M059J (cell line): ENCODE measurements at regions not wholly inside any gene's neighbourhood (a gene's known extent, or its start where the extent isn't known, plus 50 kb on each side); places are given as distances from the start of the nearest gene placed in this dataset.

Experiments used
- DNase-seq: peaks from one replicate; pipeline ENCODE4 v3.0.0-alpha.2; 2012; ENCODE audit warnings: low read depth

DNA sequence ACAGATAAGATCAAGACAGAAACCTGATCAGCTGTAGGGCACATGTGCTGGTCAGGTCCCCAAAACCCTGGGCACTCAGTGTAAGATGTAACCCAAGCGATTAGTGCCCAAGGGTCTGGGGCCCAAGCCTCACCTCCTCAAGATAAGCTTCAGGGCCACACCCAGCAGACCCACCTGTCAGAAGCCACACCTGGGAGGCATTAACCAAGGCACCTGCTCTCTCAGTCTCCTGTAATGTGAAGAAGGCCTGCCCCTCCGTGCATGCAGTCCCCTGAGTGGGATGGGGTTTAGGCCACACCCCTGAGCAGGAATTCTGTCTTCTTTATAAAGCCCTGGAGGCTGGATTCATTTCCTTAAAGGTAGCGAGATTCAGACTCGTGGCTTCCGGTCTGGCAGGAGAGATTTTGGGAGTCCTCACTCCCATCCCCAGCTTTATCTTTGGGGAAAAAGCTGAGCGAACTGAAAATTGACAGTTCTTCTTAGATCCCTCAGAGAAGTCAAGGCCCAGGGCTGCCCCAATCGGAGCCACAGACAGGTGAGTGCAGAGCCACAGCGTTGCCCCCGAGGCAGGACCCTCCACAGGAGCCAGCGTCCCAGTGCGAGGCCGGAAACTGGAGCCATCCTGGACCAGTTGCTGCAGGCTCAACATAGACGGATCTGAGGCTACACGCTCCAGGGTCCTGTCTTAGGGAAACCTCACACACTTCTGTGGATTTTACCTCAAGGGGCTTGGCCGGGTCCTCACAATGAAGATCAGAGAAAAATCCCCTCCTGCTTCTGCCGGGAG, 357.6 kb upstream of the IRX4 start:
- DNase-seq: no peak

GRCh38 chr5:2239201-2239910, 356.6 kb upstream of the IRX4 start:
- DNase-seq: no peak

DNA sequence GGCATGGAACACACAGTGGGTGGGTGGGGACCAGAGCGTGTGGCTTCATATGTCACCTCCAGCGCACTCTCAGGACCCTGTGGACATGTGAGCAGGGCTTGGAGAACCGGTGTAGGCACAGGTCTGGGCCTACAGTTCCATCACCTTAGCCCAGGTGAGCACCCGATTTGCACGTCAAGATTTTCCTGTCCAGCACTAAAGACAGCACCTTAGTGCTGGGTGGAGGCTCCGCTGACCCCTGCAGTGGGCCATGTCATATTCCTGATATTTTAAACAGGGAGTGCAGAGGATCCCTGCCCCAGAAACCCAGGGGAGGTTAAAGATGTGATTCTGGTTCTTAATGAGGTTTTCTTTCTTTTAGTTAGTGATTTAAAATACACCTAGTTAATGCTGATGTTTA, 356.0 kb upstream of the IRX4 start:
- DNase-seq: no peak

GRCh38 chr5:2227433-2227832, 344.7 kb upstream of the IRX4 start:
- no peak for DNase-seq

GRCh38 chr5:2224689-2225088, 342.0 kb upstream of the IRX4 start:
- DNase-seq: no peak

DNA sequence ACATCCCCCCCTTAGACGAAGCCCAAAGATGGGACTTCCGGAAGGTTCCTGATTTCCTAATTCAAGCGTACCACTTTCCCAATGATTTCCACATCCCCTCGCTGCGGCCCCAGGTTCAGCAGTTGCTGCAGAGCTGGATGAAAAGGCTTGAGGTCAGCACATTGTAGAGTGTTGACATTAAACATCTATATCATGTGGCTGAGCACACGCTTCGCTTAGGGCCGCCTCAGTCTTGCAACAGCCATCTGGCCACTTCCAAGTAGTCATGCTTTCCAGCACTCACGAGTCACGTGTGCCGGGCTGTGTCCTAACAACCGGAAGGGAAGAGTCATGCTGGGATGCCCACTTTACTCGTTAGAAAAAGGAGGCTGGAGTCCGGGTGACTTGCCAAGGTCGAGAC, 340.6 kb upstream of the IRX4 start:
- DNase-seq: peak; percentile 3

- DNase-seq: no peak
Measured at GRCh38 chr5:2222246-2222992, 339.7 kb upstream of the IRX4 start.

- no peak for DNase-seq
Measured at GRCh38 chr5:2221450-2221849, 338.7 kb upstream of the IRX4 start.

- no peak for DNase-seq
Measured at GRCh38 chr5:2220741-2221140, 338.0 kb upstream of the IRX4 start.

DNA sequence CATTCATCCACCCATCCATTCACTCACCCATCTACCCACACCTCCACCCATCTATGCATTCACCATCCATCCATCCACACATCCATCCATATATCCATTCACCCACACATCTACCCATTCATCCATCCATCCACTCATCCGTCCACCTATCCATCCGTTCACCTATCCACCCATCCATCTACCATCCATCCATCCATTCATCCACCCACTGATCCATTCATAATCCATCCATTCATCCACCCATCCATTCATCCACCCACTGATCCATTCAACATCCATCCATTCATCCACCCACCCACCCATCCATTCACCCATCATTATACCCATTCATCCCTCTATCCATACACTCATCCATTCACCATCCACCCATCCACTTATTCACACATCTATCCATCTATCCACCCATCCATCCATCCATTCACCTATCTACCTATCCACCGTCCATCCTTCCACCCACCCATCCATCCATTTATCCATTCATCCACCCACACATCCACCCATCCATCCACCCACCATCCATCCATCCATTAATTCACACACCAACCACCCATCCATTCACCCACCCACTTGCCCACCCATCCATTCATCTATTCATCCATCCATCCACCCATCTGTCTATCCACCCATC, 336.5 kb upstream of the IRX4 start:
- DNase-seq: no peak

GRCh38 chr5:2217219-2217618, 334.5 kb upstream of the IRX4 start:
- DNase-seq: no peak

- DNase-seq: no peak
Measured at GRCh38 chr5:2214910-2215590, 332.3 kb upstream of the IRX4 start.

DNA sequence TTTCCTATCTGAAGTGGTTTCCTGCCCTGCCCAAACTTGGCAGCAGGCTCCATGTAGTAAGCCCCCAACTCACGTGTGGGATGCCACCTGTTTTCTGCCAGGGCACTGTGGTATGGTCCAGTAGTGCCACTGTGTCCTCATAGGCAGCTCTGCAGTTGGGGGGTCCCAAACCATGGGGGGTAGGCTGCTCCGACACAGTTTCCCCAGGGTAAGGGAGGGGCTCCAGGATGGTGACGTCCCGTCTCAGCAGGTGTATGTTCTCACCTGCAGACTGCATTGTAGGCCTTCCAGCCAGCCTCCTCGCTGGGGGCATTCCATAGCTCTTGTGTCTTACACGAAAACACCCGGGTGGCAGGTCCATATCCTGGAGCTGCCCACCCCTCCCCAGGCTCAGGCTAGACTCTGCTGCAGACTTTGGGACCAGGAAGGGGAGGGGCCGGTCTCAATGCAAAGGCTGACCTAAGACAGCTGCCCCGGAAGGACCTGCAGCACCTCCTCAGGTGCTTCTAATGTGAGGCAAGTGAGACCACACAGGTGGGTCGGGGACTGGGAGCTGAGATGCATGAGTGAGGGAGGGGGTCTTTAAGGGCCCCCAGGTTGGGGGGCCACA, 330.5 kb upstream of the IRX4 start:
- DNase-seq: no peak

DNA sequence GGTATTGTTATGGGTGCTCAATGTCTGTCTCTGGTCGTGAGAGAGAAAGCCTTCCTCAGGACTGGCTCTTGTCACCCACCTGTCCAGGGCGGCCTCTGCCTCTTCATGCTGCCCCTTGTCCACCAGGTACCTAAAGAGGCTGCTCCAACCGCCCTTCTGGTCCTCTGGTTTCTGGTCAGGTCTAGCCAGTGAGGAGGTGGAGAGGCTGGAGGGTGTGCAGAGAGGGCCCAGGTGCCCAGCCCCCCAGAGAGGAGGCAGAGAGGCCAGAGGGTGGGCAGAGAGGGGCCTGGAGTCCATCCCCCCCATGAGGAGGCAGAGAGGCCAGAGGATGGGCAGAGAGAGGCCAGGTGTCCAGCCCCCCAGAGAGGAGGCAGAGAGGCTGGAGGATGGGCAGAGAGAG, 329.8 kb upstream of the IRX4 start:
- DNase-seq: no peak

DNA sequence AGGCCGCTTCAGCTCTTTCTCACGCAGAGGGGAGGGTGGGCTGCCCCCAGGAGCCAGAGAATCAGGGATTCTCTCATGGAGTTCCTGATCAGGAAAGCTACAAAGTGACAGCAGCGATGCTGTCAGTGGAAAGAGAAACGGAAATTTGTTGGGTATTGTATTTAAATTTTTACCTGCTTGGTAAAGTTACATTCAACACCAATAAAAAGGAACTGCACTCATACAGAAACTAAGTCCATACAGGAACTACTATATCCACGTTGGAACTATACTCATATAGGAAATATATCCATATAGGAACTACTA, 325.5 kb upstream of the IRX4 start:
- no peak for DNase-seq

DNA sequence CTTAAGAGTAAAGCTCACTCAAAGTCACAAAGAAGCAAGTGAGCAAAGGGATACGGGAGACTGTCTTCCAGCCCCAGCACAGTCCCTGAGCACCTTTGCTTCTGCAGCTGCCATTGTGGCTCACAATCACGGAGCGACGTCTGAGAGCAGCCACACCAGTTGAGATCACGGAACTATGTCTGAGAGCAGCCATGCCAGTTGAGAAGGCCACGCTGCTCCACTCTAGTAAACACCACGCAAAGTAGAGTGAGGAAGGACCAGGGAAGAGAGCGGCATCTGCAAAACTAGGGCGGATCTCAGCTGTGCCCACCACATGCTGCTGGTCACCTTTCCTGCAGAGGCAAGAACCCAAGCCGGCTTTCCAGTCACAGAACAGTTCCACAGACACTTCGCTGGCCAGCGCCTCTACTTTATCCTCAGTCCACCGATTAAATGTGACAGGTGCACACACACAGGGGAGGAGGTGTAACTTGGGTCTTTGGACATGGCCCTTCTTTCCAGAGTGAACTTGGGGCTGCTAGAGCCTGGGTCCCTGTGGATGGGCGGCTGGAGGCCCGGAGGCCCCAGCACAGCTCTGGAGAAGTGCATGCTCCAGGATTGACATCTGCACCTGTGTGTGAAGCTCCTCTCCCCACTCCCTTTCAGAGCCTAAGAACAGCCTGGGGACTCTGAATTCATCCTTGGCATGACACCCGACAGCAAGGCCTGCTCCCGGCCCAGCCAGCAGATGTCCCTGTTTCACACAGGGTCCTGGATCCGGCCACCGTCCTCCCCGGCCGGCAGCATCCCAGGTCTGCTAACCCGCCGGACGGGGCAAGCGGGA, 324.9 kb upstream of the IRX4 start:
- DNase-seq: peak; percentile 6

- DNase-seq: no peak
Measured at GRCh38 chr5:2207109-2207399, 324.3 kb upstream of the IRX4 start.

- no peak for DNase-seq
Measured at GRCh38 chr5:2206293-2207108, 323.8 kb upstream of the IRX4 start.

DNA sequence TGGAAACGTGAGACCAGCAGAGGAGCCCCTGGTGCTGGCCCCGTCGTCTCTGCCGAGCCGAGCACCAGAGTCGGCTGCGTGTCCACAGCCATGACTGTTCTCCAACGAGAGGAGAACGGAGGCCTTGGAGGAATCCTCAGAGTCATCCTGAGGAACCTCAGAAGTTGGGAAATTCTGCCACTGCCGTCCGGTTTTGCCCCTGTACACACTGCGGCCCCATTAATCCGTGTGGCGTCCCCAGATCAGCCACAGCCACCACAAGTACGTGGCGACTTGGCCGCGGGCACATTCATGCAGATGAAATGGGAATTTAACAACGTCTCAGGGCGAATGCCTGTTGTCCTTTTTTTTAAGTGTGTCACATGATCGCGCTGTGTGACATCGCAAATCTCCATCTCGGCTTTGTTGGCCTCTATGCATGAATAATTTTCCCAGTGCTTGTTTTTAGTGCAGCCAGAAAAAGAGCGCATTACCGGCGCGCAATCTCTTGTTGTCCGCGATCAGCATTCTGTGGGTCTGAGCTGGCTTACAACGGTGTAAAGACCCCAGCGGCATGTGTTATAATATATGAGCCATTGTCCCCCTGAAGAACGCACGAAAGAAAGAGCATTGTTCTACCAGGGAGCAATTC, 323.0 kb upstream of the IRX4 start:
- peak; percentile 1 for DNase-seq
